ENCODE measurements at regions not wholly inside any gene's neighbourhood (a gene's known extent, or its start where the extent isn't known, plus 50 kb on each side); places are given as distances from the start of the nearest gene placed in this dataset.
"Not testable (repeated sequence)": the region's sequence is repeated elsewhere in the genome, so short reads cannot be mapped to it uniquely, and the experiment has no call there.

DNA sequence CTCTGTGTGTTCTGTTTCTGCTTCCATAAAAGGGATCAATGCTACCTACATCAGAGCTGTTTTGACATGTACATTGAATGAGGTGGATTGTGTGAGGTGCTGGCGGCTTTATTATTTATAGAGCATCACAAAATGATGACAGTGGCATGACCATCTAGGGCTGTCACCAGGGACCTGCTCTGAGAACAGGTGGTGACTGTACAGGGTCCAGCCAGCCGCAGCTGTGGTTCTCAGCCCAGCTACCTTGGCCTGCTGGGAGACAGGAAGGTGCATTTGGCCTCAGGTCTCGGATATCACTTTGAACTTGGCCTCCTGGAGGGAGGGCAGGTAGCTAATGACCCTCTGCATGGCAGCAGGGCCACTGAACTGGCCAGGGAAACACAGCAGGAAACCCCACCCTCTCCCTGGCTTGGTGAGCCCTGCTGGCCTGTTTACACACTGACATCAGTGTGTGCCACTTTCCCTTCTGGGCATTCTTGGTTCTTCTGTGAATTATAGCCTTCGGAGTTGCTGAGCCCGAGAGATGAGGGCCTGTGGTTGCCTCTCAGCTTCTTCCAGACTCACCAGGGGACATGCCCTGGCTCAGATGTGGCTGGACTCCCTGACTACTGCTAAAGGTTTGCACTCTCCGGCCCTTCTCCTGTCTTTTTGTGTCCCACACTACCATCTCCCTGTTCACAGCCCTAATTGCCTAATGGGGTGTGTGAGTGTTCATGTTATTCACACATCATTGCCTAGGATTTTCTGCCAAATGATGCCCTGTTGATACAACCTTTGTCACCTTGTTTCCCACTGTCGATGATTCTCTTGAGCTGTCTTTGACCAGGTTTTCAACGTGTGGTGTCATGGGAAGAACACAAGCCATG lies 109.2 kb upstream of the RAB12 start:
- peak; percentile 49 for DNase-seq (ENCODE audit: low read depth)

DNA sequence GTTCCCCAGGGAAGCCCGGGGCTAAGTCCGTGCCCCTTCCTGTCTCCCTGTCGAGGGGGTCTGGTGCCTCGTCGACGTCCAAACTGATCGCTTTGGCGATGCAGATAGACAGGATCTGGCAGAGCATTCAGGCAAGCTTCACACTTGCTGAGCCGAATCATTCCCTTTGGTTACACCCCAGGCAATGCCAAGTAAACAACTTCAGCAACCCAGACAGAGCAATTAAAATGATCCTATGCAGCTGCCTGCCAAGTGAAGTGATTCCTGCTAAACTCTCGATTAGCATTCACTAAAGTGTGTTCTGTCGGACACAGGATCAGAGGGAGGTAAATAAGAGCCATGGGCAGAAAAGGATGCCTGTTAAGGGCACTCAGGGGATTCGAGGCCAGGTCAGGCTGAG lies 108.2 kb upstream of the RAB12 start:
- DNase-seq (ENCODE audit: low read depth), result no peak

DNA sequence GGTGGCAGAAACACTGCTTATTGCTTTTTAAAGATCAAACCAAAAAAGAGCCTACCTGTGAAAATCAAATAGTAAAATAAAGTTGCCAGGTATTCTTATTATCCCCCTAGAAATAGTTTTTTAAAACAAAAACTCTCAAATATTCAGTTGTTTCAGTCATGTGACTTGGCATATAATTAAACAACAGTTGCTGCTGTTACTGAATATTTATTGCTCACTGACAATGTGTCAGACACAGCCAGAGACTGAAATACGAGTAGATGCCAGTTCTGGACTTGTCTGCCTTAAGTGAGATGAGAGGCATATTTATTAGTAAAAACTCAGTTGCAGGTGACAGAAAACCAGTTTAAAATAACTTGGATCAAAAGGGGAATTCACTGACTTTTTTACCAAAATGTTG lies 106.0 kb upstream of the RAB12 start:
- DNase-seq (ENCODE audit: low read depth), result no peak

DNA sequence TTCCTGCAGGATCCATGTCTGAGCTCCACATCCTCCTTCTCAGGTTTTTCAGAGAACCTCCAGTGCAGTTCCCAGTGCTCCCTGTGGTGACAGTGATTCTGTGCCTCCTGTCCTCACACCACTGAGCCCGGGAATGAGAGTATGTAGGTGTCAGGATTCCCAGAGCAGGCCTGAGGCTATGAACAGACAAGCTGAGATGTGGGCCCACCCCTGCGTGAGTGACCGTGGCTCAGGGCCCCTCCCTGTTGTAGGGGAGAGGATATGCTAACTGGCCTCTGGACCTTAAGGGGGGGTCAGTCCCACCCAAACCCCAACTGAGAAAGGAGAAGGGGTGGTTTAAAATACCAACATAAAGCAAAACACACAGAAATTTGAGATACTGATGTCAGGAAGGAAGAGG lies 104.8 kb upstream of the RAB12 start:
- no peak for DNase-seq (ENCODE audit: low read depth)

DNA sequence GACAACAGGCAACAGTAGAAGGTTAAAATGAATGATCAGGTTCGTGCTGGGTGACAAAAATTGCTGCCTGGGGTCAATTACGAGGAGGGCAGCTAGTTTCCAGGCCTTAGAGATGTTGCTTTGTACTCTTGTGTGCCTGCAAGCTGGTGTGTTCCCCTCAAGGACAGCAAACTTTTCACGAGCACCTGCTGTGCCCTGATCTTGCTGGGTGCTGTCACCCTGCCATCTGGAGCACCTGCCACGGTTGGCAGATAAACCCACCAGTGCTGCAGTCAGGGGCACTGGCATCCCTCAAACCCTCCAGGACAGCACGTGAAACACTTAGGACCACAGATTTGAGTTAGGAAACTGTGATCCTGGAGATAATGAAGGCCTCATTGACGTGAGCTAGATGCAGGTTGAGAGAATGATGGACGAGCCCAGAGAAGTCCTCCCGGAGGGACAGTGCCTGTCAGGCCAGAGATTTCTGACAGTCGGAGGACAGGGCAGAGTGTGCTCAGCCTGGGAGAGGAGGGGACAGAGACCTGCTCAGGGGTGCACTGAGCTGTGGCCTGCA lies 104.3 kb upstream of the RAB12 start:
- DNase-seq (ENCODE audit: low read depth), result no peak

DNA sequence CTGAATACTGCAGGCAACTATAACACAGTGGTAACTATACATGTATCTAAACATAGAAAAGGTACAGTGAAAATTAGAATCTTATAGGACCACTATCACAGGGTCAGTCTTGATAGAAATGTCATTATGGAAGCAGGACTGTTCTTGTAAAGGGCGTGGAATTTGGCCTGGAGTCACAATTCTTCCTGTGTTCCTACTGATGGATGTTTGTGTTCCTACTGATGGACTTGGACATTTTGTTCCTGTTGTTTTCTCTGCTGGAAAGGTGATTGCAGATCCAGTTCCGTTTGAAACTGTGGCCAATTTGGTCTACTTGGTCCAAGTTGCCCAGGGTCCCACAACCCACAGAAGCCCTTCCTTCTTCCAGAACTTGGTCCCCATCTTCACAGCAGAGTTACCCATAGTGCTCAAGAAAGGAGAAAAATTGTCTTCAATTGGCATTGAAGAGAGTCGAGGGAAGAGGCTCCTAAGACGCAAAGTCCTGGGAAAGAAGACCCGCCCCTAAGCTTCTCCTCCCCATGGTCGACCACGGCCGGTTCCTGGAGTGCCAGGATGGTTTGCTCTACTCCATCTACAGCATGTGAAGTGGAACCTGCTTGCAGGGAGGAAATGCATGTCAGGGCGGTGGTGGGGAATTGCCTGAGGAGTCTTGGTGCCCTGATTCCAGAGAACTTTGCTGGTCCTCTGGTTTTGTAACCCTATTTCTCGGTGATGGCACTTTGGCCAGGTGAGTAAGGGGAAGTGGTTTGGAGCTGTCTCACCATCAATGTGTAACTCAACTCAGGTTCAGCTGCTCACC lies 102.8 kb upstream of the RAB12 start:
- DNase-seq (ENCODE audit: low read depth), result no peak

DNA sequence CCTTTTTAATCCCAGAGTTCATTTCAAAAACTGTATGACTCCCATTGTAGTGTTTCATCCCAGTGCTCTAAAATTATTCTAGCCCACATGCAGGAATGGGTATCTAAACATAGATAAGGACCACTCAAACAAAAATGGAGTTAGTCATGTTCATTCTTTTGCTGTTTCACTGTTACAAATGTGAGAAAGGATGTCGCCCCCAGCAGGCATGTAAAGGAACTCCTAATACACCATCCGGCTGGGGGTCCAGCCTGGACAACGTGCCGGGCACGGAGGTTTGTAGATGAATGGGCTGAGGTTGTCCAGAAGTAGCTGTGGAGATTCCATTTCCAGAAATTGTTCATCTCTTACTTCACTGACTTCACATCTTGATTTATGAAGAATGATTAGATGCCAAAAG lies 101.9 kb upstream of the RAB12 start:
- no peak for DNase-seq (ENCODE audit: low read depth)

DNA sequence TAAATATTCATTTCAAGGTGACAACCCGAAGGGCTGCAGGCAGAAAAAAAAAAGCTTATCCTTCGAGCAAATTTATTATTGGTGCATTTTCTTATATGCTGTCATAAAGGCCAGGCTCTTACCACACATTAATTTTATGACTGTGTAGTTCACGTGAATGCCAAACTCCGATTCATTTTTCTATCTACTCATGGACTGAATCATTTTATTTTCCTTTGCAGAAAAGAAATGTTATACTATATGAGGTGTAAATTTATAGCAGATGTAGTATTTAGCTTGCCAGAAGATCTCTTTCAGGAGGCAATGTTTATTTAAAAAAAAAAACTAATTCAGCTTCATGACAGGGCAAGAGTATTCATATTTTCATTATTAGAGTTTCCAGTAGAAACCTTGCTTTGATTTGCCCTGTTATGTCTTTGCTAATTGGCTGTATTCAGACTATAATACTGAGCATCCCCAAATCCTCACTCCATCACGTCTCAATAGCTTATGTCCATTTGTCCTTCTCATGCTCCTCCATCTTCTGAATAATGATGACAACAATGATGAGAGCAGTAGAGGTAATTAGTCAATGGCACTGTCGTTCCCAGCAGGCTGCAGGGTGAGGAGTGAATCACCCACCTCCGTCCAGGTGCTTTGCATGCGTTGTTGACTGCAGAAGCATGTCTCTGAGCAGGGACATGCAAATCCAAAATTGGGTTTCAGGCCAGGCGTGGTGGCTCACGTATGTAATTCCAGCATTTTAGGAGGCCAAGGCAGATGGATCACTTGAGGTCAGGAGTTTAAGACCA lies 101.1 kb upstream of the RAB12 start:
- no peak for DNase-seq (ENCODE audit: low read depth)

DNA sequence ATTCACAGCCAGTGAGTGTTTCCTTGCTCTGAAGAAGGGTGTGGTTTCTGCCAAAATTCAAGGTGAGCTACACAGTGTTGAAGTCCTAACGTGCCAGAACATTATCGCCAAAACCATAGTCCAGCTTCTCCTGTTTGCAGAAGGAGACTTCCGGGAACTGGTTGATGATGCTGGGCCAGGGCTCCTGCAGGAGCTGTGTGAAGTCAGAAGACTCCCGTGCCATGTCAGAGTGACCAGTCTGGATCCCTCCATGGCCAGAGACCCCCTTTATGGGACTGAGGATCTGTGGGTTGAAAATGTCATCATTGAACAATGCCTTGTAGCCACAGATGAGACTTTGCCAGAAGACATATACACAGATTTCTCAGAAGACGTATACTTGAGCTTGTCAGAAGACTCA lies 96.0 kb upstream of the RAB12 start:
- DNase-seq (ENCODE audit: low read depth), result no peak

DNA sequence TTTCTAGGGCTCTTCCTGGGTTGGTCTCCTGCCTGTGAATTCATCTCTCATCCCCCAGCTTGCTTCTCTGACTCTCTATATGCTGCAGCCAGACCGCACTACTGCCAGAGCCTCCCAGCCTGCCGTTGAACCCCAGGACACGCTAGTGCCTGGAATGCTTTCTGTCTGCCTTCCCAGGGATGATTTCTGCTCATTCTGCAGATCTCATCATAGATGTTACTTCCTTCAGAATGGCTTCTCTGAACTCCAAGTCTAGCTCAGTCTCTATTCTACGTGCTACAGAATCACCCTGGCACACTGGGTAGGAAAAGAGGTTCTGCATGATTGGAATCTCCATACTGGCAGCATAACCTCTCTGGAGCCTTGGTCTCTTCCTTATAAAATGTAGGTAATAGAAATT lies 94.8 kb upstream of the RAB12 start:
- no peak for DNase-seq (ENCODE audit: low read depth)

DNA sequence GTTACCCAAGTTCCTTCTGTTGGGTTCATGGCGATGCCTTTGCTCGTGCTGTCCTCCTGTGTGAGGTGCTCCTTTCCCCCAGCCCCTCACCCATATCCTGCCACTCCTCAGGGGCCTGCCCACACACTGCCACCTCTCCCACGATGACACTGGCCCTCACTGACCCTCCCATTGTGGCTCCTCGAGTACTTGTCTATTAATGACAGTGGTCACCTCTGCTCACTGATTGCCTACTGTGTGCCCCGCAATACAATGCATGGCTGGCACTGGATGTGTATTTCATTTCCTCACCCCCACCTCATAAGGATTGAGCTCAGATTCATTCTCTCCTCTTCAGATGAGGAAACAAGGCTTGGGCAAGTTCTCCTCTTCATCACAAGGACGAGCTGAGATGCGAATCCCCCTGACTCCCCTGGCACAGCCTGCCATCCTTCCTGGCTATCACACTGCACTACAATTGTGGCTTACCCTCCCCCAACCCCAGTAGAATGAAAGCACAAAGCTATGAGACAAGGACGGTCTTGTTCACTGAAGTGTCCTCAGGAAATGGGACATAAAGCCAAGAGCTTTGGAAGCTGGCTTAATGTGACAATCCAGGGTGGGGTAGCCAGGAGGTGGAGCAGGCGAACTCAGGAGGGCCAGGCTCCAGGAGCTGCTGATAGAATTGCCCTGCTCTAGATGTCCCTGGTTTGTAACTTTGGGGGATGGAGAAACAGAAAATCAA lies 93.9 kb upstream of the RAB12 start:
- no peak for DNase-seq (ENCODE audit: low read depth)

DNA sequence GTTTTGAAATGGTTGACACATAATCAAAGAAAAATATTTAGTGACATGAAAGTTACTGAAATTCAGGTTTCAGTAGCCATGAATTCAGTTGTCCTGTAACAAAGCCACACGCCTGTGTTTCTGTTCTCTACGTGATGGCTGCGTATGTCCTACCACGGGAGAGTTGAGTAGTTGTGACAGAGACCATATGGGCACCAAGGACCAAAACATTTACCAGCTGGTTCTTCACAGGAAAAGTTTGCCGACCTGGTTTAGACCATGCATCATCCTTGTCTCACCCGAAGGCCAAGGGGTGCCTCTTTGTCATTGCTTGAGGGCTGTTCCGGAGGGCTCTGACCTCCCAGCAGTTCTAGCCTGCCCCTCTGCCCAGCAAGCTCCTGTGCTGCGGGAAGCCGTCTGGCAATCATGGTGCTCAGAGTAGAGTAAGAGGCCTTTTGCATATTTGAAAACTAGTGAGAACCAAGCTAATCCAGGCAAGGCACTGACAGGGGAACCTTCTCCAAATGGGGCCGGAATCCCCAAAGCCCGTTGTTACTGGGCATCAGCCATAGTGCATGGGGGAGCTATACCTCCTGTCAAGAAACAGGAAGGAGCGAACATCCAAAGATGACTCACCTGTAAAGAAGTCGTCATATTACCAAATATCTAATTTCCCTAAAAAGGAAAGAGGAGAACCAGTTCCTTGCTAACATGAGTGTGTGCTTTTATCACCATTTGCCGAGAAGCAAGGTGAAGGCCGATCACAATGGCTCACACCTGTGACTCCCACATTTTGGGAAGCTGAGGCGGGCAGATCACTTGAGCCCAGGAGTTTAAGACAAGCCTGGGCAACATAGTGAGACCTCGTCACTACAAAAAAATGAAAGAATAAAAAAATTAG lies 92.6 kb upstream of the RAB12 start:
- DNase-seq (ENCODE audit: low read depth), result peak; percentile 22

DNA sequence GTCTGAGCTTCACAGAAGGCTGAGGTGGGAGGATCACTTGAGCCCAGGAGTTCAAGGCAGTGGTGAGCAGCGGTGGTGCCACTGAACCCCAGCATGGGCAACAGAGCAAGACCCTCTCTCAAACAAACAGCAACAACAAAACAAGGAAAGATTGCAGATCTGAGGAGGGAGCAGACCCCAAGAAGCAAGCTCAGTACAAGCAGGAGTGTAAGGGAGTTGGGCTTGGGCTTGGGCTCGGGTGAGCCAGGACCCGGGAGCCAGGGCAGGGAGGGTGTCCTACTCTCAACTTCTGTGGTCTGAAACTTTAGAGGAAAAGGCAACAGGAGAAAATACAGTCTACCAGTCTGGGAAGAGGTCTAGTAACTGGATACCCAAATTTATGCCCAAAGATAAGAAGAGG lies 92.0 kb upstream of the RAB12 start:
- no peak for DNase-seq (ENCODE audit: low read depth)

DNA sequence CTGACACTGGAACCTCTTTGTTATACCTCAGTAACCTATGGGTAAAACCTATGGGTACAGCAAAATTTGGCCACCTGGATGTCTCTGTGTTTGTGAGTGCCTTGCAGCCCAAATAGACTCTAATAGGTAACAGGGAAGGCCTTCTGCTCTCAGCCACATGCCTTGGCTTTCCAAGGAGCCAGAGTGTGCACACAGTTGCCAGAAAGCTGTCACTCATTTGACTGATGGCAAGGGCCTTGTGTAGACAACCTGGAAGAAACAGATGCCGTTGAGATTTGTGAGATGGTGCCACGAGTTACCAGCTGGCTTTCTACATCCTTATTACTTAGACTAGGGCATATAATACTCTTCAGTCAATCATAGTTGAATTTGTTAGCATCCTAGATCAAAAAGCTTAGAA lies 90.1 kb upstream of the RAB12 start:
- no peak for DNase-seq (ENCODE audit: low read depth)

DNA sequence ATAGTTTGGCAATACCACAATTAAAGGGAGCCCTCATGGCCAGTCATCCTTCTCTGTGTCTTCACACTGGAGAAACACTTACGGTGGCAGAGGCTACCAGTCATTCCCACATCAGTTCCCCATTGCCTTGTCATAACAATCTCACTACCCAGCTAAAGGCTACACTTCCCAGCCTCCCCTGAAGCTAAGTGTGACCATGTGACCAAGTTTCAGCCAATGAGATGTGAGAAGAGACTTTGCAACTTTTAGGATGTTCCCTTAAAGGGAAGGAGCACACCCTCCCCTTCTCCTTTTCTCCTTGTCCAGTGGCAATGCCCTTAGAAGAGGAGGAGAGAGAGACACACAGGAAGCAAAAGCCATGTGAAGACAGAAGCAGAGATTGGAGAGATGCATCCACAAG lies 89.0 kb upstream of the RAB12 start:
- no peak for DNase-seq (ENCODE audit: low read depth)

DNA sequence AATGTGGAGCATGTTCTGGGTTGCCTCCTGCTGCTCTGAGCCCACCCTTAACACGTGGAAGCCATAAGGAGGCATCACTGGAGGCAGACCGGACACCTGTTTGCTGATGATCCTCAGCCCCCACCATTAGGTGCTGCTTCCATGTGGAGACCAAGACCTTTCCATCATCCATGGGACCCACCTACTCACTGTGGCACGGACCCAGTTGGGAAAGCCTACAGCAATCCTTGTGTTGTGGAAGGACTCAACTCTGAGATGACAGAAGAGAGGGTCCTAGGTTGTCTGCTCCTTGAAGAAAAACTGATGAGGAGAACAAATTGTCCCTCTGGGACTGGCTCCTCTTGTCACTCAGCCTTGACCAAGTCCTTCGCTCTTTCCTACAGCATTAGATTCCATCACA lies 86.5 kb upstream of the RAB12 start:
- DNase-seq (ENCODE audit: low read depth), result no peak

DNA sequence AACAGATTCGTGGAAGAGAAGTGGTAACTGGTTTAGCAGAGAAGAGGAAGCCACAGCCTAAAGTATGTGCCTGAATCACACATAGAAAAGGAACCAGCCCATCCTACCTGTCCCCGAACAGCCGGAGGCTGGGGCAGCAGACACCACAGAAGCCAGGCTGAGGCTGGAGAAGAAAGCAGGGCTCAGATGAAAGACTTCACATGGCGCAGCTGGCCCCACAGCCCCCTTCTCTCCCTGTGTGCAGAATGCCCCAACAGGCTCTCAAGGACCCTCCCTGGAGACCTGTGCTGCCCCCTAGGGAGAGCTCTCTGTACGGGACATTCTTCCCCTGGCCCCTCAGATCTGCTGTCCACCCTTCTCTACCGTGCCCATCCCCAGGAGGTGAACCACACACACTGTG lies 83.5 kb upstream of the RAB12 start:
- no peak for DNase-seq (ENCODE audit: low read depth)

DNA sequence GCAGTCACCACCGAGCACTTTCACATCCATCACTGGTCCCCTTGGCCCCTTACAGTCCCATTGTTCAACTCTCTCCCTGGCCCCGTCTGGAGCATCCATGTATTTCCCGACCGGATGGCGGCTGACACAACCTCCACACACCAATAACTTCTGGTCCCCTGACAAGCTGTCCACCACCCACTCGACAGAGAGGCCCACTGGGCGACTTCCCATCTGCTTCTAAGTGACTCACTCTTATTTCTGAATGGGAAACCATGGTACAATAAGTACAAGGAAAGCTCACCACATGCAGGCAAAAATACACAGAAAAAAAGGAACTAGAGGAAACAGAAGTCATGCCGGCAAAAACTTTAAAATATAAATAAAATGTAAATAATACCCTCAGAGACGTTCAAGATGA lies 82.9 kb upstream of the RAB12 start:
- peak; percentile 9 for DNase-seq (ENCODE audit: low read depth)

DNA sequence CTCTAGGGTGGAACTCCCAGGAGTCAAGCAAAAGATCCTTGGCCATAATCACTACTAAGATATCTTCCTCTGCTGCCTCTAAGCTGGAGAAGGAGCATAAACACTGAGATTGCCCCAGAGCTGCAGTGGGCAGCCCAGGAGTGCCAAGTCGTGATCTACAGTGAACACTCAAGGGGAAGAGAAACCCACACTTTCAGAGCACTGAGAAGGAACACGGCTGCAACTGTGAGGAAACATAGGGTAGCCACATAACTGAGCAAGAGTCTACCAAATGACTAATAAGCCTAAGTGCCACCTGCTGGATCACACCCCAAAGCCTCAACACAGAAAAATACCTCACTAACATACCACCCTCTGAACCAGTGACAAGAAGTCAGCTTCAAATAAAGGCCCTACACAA lies 79.6 kb upstream of the RAB12 start:
- DNase-seq (ENCODE audit: low read depth), result no peak

DNA sequence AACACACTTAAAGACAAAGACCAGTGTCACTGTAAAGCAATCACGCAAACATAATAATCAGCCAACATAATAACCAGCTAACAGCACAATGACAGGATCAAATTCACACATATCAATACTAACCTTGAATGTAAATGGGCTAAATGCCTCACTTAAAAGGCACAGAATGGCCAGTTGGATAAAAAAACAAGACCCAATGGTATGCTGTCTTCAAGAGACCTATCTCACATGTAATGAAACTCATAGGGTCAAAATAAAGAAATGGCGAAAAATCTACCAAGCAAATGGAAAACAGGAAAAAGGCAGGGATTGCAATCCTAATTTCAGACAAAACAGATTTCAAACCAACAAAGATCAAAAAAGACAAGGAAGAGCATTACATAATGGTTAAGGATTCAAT lies 78.2 kb upstream of the RAB12 start:
- not testable (repeated sequence) for DNase-seq (ENCODE audit: low read depth)

All from M059J (cell line).